ENCODE measurements at regions not wholly inside any gene's neighbourhood (a gene's known extent, or its start where the extent isn't known, plus 50 kb on each side); places are given as distances from the start of the nearest gene placed in this dataset.

- H3K4me3 ChIP-seq (ENCODE audit: low read length), result no peak overlapping the region
- no peaks in the 10 kb centered on the region for H3F3A ChIP-seq (ENCODE audit: low read length, unreplicated experiment)
- no peak for ATAC-seq
- no peak overlapping the region for H2AFZ ChIP-seq (ENCODE audit: low read length)
- intact Hi-C loops (cut with micrococcal nuclease), result no loop called here
- no peaks in the 10 kb centered on the region for H3K36me3 ChIP-seq (ENCODE audit: low read depth, low read length)
- TF ChIP-seq CTCF (conservative IDR thresholded peaks at IDR 0.05; ENCODE audit: low read depth, low read length), result no peak
- no peak for TF ChIP-seq EZH2phosphoT487 (IDR thresholded peaks at IDR 0.05; ENCODE audit: borderline replicate concordance, low read length)
- no peak for TF ChIP-seq EZH2 (IDR thresholded peaks at IDR 0.05; ENCODE audit: low read length, unreplicated experiment)
- H3K79me2 ChIP-seq (ENCODE audit: low read length), result no peaks in the 10 kb centered on the region
- ChIA-PET POLR2A (ENCODE audit: unreplicated experiment) (no interaction called here), CTCF (no interaction called here)
- no peaks in the 10 kb centered on the region for H3K9me3 ChIP-seq (ENCODE audit: low read length)
- no peaks in the 10 kb centered on the region for H4K20me1 ChIP-seq (ENCODE audit: low read length)
- no peak overlapping the region for H3K9ac ChIP-seq (ENCODE audit: low read length)
- no peak overlapping the region for H3K27ac ChIP-seq (ENCODE audit: low read length)
- no TSS peak for BruUV-seq (replicated peaks)
- no peak overlapping the region for H3K4me2 ChIP-seq (ENCODE audit: low read length)
- H3K27me3 ChIP-seq (ENCODE audit: low read length), result no peaks in the 10 kb centered on the region
- H3K4me1 ChIP-seq (ENCODE audit: insufficient read depth, low read length), result peaks cover 13% of the 10 kb centered on the region
- no peak for DNase-seq
- H3K9me2 ChIP-seq (replicated peaks; ENCODE audit: low read length), result no peaks in the 10 kb centered on the region
These were observed 93.9 kb downstream of the RASSF10 start for GRCh38 chr11:13102865-13103539.

DNA sequence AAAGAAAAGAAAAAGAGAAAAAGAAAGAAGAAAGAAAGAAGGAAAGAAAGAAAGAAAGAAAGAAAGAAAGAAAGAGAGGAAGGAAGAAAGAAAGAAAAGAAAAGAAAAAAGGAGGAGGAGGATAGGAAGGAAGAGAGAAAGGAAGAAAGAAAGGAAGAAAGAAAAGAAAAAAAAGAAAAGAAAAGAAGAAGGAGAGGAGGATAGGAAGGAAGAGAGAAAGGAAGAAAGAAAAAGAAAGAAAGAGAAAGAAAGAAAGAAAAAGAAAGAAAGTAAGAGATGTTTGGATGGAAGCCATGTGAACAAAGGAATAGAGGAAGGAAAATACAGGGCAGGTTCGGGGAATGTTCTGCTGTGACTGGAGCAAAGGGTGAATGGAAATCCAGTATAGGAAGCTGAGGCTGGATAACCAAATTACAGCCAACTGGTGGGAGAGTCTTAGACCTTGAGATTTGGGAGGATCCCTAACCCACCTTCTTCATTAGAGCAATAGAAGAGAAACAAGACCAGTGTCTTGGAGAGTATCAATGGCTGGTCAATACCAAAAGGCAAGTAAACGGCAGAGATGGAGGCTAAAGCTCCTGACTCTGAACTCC is 94.9 kb downstream of the RASSF10 start:
- no peaks in the 10 kb centered on the region for H3K9me2 ChIP-seq (replicated peaks; ENCODE audit: low read length)
- CTCF ChIA-PET, result no interaction called here

More for the DNA sequence above, 94.9 kb downstream of the RASSF10 start:
- Histone ChIP-seq H3K4me3 (ENCODE audit: low read length) (no peak overlapping the region), H3K27ac (ENCODE audit: low read length) (no peak overlapping the region), H3K27me3 (ENCODE audit: low read length) (no peaks in the 10 kb centered on the region), H3K4me2 (ENCODE audit: low read length) (no peak overlapping the region), H2AFZ (ENCODE audit: low read length) (no peak overlapping the region), H3K9me3 (ENCODE audit: low read length) (no peaks in the 10 kb centered on the region), H3F3A (ENCODE audit: low read length, unreplicated experiment) (no peaks in the 10 kb centered on the region), H3K79me2 (ENCODE audit: low read length) (no peaks in the 10 kb centered on the region), H4K20me1 (ENCODE audit: low read length) (no peaks in the 10 kb centered on the region), H3K36me3 (ENCODE audit: low read depth, low read length) (no peaks in the 10 kb centered on the region), H3K9ac (ENCODE audit: low read length) (no peak overlapping the region), H3K4me1 (ENCODE audit: insufficient read depth, low read length) (peaks cover 4% of the 10 kb centered on the region)
- BruUV-seq (replicated peaks), result no TSS peak
- intact Hi-C loops (cut with micrococcal nuclease), result no loop called here
- TF ChIP-seq EZH2 (IDR thresholded peaks at IDR 0.05; ENCODE audit: low read length, unreplicated experiment) (no peak), CTCF (conservative IDR thresholded peaks at IDR 0.05; ENCODE audit: low read depth, low read length) (no peak), EZH2phosphoT487 (IDR thresholded peaks at IDR 0.05; ENCODE audit: borderline replicate concordance, low read length) (no peak)
- ATAC-seq, result no peak
- no peak for DNase-seq
- POLR2A ChIA-PET (ENCODE audit: unreplicated experiment), result no interaction called here

Data from PC-3 (cell line).